GM18507 (cell line): ENCODE measurements at regions not wholly inside any gene's neighbourhood (a gene's known extent, or its start where the extent isn't known, plus 50 kb on each side); places are given as distances from the start of the nearest gene placed in this dataset.
"Not testable (repeated sequence)": the region's sequence is repeated elsewhere in the genome, so short reads cannot be mapped to it uniquely, and the experiment has no call there.

Source experiments
- DNase-seq: peaks from one replicate; pipeline ENCODE4 v3.0.0; 2011; ENCODE audit warnings: low read depth; ENCODE audit not compliant: insufficient read length; ENCODE audit errors: extremely low spot score
- FAIRE-seq: peaks from 2 replicates; lab custom pipeline; 2011; peaks lifted over from hg19 to GRCh38; lab: Jason Lieb, UNC

DNA sequence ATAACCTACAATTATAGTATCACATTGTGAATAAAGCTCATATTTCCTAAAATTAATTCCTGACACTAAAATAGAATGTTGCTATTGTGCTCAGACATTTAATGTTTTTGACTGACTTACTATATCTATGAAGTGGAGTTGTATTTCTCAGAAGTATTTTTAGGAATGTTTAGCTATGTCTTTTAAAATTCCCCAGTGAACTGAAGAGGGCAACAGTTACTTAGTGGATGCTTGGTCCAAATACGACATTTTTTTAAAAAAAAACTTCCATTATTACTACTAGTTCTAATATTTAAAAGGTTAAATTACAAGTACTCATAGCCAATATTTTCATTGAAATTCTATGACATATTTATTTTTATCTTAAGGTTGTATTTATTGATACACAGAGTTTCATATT is 460.2 kb downstream of the COL12A1 start:
- DNase-seq: no peak
- FAIRE-seq: no peak

DNA sequence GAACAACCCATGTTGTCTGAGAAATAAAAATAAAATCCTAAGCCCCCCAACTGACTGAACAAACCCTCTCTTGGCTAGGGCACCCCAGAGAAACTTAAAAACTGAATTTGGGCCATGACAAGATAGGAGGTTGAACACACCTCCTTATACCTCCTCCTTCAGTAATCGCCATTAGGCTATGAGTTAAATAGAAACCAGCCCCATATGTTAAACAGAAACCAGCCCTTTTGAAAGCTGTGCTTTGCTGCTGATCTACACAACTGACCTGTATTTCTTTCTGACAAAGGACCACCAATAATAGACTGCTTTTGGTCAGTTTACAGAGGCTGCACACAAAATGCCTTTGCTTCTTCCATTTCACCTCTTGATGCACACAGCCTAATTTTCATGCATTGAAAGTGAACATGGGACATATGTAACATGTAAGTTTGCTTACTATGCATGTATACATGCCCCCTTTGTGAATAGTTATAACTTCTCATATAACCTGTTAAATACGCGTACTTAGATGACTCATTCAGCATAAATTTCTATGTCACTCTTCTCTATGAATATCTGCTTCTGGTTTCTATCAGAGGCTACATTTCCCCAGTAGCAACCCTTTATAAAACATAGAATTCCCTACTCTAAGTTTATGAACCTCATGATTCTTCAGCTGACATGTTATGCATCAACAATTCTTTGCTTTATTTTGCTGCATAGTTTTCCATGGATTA is 462.9 kb downstream of the COL12A1 start:
- FAIRE-seq (peak; percentile 31), DNase-seq (no peak)

DNA sequence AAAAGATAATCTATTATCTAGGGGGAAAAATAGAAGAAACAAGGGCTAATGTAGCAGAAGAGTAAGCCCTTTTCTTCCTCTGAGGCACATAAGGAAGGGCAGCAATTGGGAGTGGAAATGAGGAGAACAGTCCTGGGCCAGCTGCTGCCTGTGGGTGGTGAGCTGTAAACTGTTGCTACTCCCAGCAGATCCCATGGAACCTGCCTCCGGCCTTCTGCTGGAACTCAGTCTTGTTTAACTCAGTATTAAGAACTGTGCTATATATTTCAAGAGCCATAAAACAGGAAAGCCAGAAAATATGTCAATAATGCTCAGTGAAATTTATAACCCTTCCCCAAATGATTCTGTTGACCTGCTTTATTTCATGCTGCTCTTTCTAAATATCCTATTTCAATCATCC is 464.2 kb downstream of the COL12A1 start:
- FAIRE-seq (no peak), DNase-seq (no peak)

DNA sequence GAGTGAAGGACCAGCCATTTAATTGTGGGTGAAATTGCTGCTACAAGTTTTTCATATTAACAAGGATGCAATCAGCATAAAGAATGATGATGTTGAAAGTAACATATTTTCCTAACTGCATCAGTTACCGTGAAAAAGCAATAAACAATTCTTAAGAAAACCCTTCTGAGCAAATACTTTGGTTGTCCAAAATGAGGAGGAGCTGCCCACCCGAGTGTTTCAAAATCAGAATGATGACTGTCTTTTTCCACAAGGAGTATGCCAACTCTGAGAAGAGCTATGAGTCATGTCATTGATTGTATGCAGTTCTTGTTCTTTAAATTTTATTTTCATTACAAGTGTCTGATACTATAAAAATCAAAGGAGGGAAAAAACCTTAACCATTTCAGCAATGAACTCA is 470.5 kb downstream of the COL12A1 start:
- DNase-seq: no peak
- no peak for FAIRE-seq

DNA sequence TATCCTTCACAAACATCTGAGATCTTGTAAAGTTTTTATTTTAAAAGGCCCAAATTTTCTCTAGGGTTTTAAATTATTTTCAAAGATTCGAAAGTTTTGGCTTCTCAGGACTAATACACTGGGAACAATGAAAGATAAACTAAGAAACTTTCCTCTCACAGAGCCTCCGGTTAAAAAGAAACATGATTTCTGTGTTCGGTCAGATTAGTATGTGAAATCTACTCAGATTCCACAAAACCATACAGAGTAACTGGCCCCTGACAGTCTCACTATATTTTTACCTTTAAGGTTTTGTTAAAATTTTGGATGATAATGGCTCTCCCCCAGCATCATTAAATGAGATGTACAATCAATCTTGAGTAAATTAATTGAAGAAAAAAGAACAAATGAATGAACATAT is 471.0 kb downstream of the COL12A1 start:
- no peak for FAIRE-seq
- DNase-seq: no peak

DNA sequence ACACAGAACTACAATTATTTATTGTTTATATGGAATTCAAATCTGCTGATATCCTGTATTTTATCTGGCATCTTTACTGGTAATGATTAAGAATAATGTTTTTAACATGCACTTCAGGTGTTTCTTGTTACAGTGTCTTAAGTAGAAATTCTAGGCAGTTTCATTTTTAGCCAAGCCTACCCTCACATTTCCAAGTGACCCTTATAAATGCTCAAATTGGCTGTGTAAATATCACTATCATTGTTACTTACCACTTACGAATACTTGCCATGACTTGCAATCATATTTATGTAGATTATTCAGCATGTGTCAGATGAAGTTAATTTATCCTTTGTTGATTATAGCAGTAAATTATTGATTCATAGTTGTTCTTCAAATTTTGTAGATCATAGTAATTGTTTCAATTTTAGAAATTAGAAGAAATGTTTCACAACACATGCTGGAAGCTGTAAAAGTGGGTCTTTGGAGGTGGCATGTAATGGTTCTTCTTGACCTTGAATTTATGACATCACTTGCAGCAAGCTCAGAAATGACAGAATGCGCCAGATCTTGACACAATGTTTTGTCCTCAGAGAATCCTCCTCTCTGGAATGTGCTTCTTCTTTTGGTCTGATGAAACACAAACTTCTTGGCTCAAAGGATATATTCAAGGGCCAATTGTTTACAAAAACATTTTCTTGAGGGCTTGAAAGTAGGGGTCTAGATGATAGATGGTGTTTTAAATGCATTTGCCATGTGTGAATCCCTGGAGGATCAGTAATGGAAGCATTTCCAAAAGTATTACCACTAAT is 471.8 kb downstream of the COL12A1 start:
- FAIRE-seq (no peak), DNase-seq (no peak)

DNA sequence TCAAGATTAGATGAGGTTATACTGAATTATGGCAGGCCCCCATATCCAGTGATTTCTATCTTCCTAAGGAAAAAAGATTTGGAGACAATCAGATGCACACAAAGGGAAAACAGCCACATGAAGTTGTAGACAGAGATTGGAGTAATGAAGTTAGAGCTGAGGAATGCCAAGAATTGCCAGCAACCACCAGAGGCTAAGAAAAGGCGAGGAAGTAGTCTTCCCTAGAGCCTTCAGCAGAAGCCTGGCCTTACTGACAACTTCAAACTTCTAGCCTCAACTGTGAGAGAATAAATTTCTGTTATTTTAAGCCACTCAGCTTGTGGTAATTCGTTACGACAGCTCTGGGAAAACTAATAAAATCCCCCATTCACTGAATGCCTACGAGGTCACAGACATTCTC is 473.9 kb downstream of the COL12A1 start:
- FAIRE-seq (no peak), DNase-seq (no peak)

DNA sequence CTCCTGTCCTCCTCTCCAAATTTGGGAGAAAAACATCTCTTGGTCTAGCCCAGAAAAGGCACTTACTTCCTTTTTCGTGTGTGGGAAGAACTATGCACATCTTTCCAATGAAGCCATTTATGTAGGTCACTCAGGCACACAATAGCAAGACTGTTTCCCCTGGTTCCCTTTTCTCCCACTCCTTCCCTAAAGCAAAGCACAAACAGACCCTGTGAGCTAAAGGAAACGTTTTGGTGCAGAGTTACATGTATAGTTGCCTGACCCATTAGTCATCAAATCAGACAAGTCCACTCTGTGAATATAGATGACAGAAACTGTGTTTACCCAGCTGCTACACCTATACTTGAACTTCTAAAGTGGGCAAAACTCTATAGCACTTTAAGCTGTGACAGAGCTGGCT is 474.6 kb downstream of the COL12A1 start:
- DNase-seq (no peak), FAIRE-seq (no peak)

DNA sequence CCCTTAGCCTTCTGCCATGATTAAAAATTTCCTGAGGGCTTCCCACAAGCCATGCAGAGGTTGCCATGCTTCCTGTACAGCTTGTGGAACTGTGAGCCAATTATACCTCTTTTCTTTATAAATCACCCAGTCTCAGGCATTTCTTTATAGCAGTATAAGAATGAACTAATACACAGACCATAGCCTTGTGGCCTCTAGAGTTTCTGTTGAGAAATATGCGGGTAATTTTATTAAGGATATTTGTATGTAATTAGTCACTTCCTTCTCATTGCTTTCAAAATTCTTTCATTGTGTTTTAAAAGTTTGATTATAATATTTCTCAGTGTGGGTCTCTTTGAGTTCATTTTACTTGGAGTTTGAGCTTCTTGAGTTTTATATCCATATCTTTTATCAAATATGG is 484.9 kb downstream of the COL12A1 start:
- no peak for FAIRE-seq
- DNase-seq: no peak

DNA sequence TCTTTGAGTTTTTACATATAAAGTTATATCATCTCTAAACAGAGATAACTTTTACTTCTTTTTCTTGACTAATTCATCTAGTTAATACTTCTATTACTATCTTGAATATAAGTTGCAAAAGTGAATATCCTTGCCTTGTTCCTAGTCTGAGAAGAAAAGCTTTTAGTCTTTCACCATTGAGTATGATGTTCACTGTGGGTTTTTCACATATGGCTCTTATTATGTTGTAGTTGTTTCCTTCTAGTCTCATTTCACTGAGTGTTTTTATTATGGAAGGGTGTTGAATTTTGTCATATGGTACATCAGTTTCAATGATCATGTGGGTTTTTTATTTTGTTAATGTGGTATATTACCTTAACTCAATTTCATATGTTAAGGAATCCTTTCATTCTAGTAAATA is 488.3 kb downstream of the COL12A1 start:
- FAIRE-seq (no peak), DNase-seq (no peak)

DNA sequence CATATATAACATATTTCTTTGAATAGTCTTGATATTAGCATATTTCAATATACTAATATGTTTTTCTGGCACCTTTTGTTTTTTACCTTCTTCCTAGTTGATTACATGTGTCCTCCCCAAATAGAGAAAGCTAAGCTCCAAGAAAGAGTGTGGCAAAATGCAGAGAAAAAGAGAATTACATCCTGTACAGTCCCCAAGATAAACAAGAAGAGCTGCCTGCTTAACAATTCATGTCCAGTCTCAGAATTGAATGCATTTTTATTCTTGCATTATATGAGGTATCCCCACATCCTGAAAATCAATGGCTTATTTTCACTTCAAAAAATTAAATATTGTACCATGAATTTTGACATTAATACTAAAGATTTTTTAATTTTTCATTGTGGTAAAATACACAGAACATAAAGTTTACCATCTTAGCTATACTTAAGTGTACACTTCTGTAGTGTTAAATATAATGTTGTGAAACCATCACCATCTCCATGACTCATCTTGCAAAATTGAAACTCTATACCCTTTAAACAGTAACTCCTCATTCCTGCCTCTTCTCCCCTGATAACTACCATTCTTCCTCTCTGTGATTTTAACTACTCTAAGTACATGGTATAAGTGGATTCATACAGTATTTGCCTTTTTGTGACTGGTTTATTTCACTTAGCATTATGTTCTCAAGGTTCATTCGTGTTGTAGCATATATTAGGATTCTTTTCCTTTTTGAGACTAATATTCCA is 490.3 kb downstream of the COL12A1 start:
- FAIRE-seq: peak; percentile 5

DNA sequence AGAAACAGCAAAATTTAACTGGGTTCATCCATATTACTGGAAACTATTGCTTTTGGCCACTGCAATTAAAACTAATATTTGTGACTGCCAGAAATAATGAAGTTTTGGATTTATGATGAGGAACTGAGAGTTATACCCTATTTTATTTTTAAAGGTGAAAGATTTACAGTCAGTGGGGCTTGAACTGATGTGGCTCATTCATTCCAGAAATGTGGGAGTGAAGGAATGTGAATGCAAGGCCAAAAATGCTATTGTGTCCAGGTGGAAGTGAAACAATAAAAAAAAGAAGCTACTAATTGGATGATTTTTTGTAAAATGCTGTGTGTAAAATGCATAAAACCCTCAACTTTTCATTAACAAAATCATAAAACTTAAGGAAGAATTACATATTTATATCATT is 491.9 kb downstream of the COL12A1 start:
- FAIRE-seq (no peak), DNase-seq (no peak)

More for the DNA sequence above, 490.3 kb downstream of the COL12A1 start:
- no peak for DNase-seq

DNA sequence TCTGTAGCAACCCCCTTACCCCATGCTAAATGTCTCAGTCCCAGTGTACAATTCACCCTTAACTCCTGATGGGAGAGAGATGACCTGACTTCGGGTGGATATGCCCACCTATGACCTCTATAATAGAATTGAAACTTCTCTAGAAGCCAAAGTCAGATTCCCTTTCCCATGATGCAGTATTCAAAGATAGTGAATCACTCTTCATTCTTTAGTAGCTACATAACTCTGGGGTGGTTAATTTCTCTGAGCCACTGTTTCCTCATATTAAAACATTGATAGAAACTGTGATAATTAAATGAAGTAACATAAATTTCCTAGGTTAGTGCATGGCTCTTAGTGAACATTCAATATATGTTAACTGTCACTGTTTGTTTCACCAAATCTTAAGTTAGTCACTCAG is 500.4 kb downstream of the COL12A1 start:
- no peak for FAIRE-seq

DNA sequence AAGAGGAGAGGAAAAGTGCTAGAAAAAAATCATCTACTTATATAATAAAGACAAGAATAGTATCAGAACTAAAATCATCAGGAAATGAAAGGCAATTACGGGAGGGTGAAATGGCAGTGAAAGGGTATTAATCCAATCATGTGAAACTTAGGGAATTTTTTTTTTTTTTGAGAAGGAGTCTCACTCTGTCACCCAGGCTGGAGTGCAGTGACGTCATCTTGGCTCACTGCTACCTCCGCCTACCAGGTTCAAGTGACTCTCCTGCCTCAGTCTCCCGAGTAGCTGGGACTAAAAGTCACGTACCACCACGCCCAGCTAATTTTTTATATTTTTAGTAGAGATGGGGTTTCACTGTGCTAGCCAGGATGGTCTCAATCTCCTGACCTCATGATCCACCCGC is 501.3 kb downstream of the COL12A1 start:
- DNase-seq, FAIRE-seq: not testable (repeated sequence)

More for the DNA sequence above, 500.4 kb downstream of the COL12A1 start:
- DNase-seq: no peak

DNA sequence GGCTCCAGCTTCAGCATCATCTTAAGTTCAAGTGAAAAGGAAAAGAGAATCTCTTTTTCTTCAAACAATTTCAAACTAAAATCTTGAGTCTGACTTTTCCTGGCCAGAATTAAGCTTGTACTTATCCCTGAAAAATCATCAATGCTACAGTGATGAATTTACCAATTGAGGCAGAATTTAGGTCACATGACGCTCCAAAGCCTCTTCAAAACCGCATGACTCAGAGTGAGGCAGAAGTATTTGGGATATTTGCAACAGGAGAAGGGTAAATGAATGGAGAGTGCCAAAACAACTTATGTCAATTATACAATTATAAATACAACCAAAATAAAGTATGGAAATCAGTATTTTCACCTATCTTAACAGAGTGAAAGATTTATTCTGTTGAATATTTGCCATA is 515.5 kb downstream of the COL12A1 start:
- FAIRE-seq (no peak), DNase-seq (no peak)

DNA sequence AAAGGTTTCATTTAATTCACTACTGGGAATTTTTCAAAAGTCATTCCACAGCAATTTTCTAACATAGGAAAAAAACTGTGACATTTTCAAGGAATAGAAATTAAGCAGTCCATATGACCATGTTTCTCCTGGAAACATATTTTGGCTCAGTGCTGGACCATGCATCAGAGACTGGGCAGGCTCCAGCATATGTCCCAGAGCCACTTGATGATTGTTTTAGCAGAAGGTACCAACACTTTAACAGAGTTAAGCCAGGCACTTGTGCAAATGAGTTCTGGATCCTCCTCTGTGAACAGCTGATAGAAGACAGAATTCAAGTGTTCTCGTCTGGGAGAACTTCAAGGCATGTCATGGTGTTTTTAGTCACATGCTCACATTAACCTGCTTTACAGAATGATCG is 516.3 kb downstream of the COL12A1 start:
- no peak for FAIRE-seq

DNA sequence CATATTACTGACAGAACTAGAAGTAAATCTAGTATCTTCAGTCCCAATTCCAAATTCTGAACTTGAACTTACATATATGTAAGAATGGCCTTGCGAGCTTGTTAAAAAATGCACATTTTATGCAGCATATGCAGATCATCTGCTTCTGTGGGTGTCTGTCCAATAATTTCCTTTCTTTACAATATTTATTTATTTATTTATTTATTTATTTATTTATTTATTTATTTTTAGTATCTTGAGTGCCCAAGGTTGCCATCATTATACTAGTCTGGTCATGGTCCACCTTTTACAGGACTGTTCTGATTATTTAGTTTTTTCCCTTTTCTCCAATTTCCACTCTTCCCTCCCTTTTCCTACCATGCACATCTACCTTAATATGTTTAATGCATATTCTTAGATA is 528.4 kb downstream of the COL12A1 start:
- FAIRE-seq: no peak
- DNase-seq: no peak

More for the DNA sequence above, 516.3 kb downstream of the COL12A1 start:
- DNase-seq: no peak

DNA sequence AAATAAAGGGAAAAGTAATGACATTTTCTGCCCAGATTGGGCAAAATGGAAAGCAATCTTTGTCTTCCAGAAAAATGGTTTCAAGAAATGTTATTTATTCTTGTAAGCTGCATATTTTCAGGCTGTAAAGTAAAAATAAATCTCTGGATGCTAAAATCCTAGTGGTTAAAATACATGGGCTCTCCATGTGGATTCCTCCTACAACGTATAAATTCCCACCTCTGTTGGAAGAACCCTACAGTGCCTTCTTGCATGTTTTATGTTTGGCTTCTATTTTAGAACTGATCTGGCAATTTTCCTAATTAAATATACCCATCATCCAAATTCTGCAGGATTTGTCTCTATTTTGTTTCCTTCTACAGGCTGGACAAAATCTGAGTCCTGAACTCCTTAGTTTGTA is 528.9 kb downstream of the COL12A1 start:
- FAIRE-seq (no peak), DNase-seq (no peak)

DNA sequence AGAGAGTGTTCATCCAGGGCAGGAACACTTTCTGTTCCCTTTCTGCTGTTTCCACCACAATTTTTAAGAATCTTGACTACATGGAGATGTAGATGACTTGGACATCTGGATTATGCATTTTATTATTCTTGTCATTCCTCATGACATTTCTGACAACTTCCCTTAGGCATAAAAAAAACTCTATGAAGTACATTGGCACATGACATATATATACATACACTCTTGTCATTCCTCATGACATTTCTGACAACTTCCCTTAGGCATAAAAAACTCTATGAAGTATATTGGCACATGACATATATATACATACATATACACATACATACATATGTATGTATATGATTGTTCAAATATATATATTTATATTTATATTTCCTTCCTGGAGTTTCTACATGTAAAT is 531.5 kb downstream of the COL12A1 start:
- DNase-seq (no peak), FAIRE-seq (no peak)

DNA sequence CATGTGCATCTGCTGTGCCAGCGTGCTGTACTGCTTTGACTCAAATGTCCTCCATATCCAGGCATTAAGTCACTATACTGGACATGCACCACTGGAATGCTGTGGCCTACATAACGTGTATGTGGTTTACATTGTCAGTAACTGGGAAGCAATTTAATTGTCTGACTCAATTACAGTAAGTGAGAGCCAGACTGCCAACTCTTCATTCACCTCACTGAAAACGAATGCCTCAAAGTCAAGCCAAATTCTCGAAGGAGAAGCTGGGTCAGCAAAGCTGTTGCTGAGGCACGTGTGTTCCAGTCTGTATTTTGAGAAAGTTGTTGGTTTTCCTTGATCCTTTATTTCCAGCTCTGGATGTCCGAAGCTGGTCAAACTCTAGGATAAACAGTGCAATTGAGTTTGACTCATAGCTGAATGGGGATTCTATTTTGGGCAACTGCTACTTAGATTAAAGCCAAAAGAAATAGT is 534.3 kb downstream of the COL12A1 start:
- DNase-seq (no peak), FAIRE-seq (no peak)
